GM19023 (cell line): ENCODE measurements at regions not wholly inside any gene's neighbourhood (a gene's known extent, or its start where the extent isn't known, plus 50 kb on each side); places are given as distances from the start of the nearest gene placed in this dataset.
"Not testable (repeated sequence)": the region's sequence is repeated elsewhere in the genome, so short reads cannot be mapped to it uniquely, and the experiment has no call there.

ENCODE experiments used
- ATAC-seq: cut with Tn5 transposase; IDR thresholded peaks from one replicate; pipeline ENCODE4 v1.9.1; 2021; ENCODE audit warnings: mild to moderate bottlenecking, moderate library complexity; ENCODE audit not compliant: unreplicated experiment

DNA sequence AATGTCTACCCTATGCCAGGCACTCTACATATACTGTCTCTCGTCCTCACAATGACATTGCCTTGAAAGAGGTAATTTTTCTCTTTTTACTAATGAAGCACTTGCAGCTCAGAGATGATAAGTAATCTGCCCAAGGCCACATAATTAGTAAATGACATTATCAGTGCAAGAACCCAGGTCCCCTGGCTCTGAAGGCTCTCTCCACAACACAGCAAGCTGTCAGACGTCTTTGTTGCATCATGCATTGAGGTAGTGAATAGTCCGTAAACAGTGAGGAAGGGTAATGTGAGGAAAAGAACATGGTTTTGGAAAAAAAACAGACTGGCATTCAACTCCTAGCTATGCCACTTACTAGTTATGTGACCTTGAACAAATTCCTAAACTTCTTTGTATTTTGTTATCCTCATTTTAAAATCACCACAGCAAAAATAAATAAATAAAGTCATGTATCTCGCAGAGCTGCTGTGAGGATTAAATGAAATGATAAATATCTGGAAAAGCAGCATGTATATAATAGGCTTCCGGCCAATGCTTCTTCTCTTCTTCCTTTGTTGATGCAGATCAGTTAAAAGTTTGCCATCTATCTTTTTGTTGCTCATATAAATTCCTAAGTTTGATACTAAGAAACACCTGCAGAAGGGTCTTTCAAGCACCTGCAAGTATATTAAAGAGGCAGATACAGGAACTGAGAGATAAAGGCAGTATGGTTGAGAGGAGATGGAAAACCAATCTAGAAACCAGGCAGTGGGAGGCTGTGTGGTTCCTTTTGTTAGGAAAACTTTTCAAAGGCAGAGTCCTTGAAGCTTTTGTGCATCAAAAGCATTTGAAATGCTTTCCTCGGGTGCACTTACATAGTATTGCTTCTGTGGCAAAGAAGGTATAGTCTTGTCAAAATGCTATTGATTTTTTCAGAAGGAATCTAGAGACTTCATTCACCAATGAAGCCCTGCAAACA is 82.8 kb downstream of the BTG1 start:
- ATAC-seq = no peak

DNA sequence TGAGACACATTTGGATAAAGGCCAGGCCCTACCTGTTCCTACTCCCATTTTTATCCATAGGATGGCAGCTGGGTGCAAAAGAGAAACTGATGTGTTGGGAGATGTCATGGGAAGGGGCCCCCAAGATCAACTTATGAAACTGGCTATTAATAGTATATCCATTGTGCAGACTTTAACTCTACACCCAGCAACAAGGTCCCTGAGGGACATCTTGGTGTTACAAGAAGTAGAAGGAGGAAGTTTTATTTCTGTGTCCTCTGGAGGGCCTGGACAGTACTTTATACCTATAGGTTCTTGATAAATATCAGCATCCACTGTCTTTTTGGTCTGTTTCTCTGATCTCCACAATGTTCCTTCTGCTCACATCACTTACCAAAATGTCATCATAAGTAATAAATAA is 84.6 kb downstream of the BTG1 start:
- no peak for ATAC-seq

DNA sequence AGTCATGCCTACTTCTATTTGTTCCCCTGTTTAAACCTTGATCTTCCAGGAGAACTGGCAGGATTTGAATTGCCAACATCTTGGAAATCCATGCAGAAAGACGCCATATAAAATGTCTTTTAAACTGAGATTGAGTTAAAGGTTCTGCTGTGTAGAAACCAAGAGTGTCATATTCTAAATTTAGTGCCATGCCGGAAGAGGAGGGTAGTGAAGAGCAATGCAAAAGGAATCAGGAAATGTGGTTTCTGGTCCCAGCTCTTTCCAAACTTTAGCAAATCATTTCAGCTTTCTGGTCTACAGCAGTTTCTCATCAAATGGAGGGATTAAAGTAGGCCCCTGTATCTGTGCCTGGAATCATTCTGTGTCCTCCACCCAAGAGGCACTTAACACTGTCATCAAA is 85.7 kb downstream of the BTG1 start:
- ATAC-seq = no peak

- ATAC-seq = no peak
Measured at GRCh38 chr12:92058664-92059063, 87.0 kb downstream of the BTG1 start.

GRCh38 chr12:92056756-92057155 is 88.9 kb downstream of the BTG1 start:
- ATAC-seq = not testable (repeated sequence)

GRCh38 chr12:92056290-92056689 is 89.4 kb downstream of the BTG1 start:
- ATAC-seq = no peak

DNA sequence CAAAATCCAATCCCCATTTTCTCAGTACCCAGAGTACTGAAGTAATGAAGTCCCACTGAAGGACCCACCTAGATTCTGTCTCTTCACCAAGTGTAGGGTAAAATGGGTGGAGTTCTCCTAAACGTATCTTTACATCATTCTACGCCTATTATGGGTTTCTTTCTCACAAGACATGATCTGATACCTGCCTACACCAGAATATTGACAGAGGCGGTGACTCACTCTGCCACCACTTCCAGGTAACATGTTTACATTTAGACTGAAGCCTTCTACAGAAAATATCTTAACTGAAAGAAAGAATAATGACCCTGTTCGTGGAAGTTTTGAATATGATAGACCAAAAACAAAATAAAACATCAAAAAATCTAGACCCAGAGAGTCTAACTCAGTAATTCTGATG is 89.8 kb downstream of the BTG1 start:
- no peak for ATAC-seq

DNA sequence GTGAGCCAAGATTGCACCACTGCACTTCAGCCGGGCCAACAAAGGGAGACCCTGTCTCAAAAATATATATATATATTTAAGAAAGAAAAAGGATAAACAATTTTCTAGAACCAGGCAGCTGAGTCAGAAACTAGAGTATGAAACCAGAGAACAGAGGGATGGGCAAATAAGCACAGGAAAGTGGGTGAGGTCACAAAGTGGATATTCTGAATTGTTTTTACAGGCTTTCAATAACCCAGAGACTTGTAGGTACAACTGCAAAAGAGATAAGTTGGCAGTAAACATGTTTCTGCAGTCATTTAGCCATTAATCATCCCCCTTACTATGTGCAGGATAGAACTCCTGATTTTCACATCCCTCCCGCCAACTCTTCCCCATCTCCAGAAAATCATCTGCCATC is 94.2 kb downstream of the BTG1 start:
- no peak for ATAC-seq

- peak; percentile 74 for ATAC-seq
Measured at GRCh38 chr12:92049403-92049802, 96.2 kb downstream of the BTG1 start.

DNA sequence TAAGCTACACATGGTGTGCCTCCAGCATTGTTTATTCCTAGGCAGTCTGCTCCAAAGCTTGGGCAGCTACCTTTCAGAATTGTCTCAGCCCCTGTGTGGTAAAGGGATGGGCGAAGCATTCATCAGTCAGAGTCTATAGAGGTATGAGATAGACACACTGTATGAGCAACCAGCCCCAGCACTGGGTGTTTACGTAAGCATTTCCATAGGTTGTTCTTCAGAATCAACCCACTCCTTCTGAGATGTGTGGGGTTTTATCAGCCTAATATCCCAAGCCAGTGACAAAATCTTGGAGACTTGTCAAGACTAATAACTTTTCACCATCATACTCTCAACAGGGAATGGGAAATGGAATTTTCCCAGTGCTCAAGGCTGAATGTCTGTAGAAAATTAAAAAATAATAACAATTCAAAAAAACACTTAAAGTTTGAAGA is 98.2 kb downstream of the BTG1 start:
- no peak for ATAC-seq

- no peak for ATAC-seq
Measured at GRCh38 chr12:92046557-92047392, 98.9 kb downstream of the BTG1 start.

- ATAC-seq = no peak
Measured at GRCh38 chr12:92045852-92046251, 99.8 kb downstream of the BTG1 start.

DNA sequence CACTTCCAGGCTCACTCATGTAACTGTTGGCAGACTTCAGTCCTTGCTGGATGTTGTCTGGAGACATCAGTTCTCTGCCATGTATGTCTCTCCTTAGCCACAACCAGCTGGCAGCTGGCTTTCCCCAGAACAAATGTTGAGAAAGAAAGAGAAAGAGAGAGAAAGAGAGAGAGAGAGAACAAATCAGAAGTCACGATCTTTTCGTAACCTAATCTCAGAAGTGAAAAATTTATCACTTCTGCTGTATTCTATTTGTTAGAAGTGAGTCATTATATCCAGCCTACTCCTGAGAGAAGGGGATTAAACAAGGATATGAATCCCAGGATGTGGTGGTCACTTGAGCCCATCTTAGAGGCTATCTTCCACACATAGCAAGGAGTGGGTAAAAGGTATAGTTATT is 101.2 kb downstream of the BTG1 start:
- ATAC-seq = no peak

DNA sequence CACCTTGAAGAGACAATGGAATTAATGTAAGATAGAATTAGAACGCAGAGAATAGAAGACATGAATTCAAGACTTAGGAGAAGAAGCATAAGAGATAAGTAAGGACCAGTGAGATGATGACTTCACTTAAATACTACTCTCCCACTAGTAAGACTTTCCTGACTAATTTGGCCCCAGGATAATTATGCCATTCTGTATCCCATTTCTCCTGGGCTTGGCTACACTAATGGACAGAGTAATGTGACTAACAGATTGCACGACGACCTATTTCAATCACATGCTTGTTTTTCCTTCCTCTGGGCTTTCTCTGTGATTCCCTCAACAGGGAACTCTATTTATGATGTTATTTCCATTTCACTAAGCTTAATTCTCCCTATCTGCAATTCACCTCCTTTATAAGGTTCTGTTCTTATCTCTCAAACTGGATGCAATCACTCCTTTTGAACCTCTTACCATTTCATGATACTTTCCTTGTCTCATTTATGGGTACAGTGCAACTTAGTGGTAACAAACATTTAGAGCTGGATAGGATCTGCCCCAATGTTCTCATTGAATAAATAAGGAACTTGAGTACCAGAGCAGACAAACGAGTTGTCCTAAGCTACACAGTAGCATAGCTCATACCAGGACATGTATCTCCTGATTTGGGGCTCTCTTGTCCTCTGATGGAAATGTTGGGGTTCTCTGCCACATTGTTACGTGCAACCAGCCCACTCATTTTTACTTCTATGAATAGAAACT is 102.7 kb downstream of the BTG1 start:
- ATAC-seq = no peak

DNA sequence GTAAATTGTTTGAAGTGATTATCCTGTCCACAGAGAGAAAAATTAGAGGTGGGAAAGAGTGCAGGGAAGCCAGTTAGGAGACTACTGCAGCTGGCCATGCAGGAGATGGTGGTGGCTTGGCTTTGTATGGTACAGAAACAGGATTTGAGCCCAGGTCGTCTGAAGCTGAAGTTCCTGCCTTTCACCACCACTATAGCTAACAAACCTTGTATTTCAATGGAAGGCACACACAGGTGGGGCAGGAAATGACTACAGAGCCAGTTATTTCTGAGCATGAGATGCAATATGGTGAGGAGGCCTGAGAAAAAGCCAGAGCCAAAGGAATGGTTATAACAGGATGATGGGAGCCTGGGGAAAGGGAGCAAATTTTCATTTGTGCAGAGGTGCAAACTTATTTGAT is 103.9 kb downstream of the BTG1 start:
- ATAC-seq = no peak

- ATAC-seq = no peak
Measured at GRCh38 chr12:92039046-92039445, 106.6 kb downstream of the BTG1 start.

- ATAC-seq = no peak
Measured at GRCh38 chr12:92038476-92038875, 107.2 kb downstream of the BTG1 start.

- ATAC-seq = no peak
Measured at GRCh38 chr12:92036771-92037453, 108.7 kb downstream of the BTG1 start.

DNA sequence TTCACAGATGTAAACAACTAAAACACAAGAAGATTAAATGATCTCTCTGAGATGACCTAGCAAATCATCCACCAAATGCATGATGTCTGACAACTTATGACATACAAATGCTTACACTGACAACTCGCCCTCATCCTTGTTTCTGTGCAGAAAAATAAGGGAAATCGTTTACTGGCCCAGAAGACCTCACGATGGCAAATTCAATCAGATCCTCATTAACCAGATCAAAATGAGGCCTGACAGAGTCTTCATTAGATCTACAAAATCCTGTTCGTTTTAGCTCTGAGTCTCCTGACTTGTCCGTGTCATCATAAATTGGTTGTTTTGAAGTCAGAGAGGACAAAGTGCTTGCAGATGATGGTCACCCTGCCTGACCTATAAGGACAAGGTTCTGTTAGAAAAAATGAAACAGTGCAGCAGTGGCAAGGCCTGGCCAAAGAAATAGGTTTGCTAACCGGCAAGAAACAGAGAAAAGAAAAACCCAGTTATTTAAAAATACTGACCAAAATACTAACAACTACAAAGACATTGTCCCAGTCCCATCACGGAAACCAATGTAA is 109.5 kb downstream of the BTG1 start:
- no peak for ATAC-seq

- ATAC-seq = no peak
Measured at GRCh38 chr12:92035477-92035876, 110.2 kb downstream of the BTG1 start.
